ENCODE measurements at regions not wholly inside any gene's neighbourhood (a gene's known extent, or its start where the extent isn't known, plus 50 kb on each side); places are given as distances from the start of the nearest gene placed in this dataset.

- TF ChIP-seq CTCF (IDR thresholded peaks at IDR 0.05; ENCODE audit: low read depth, low read length), result no peak
- no peak for DNase-seq (ENCODE audit: low read depth, low spot score)
- no peak overlapping the region for H3K4me3 ChIP-seq (ENCODE audit: low read depth, low read length)
- in situ Hi-C loops (cut with HindIII; ENCODE audit: low sequenced_read_pairs), result no loop called here
Observed at GRCh38 chrX:139237141-139237540, 293.4 kb upstream of the F9 start.

- H3K4me3 ChIP-seq (ENCODE audit: low read depth, low read length), result no peak overlapping the region
- no peak for DNase-seq (ENCODE audit: low read depth, low spot score)
- in situ Hi-C loops (cut with HindIII; ENCODE audit: low sequenced_read_pairs), result no loop called here
- TF ChIP-seq CTCF (IDR thresholded peaks at IDR 0.05; ENCODE audit: low read depth, low read length), result no peak
Observed at GRCh38 chrX:139234898-139235297, 295.6 kb upstream of the F9 start.

GRCh38 chrX:139224953-139225665 lies 305.4 kb upstream of the F9 start:
- peak; percentile 1 for DNase-seq (ENCODE audit: low read depth, low spot score)
- no peak overlapping the region for H3K4me3 ChIP-seq (ENCODE audit: low read depth, low read length)
- no peak for TF ChIP-seq CTCF (IDR thresholded peaks at IDR 0.05; ENCODE audit: low read depth, low read length)
- in situ Hi-C loops (cut with HindIII; ENCODE audit: low sequenced_read_pairs), result no loop called here

- DNase-seq (ENCODE audit: low read depth, low spot score), result no peak
- no peak for TF ChIP-seq CTCF (IDR thresholded peaks at IDR 0.05; ENCODE audit: low read depth, low read length)
- in situ Hi-C loops (cut with HindIII; ENCODE audit: low sequenced_read_pairs), result no loop called here
- no peak overlapping the region for H3K4me3 ChIP-seq (ENCODE audit: low read depth, low read length)
Observed at GRCh38 chrX:139222511-139223200, 307.9 kb upstream of the F9 start.

- no peak overlapping the region for H3K4me3 ChIP-seq (ENCODE audit: low read depth, low read length)
- no peak for TF ChIP-seq CTCF (IDR thresholded peaks at IDR 0.05; ENCODE audit: low read depth, low read length)
- in situ Hi-C loops (cut with HindIII; ENCODE audit: low sequenced_read_pairs), result no loop called here
- DNase-seq (ENCODE audit: low read depth, low spot score), result no peak
Observed at GRCh38 chrX:139213241-139213709, 317.3 kb upstream of the F9 start.

- DNase-seq (ENCODE audit: low read depth, low spot score), result no peak
- no peak for TF ChIP-seq CTCF (IDR thresholded peaks at IDR 0.05; ENCODE audit: low read depth, low read length)
- in situ Hi-C loops (cut with HindIII; ENCODE audit: low sequenced_read_pairs), result no loop called here
- H3K4me3 ChIP-seq (ENCODE audit: low read depth, low read length), result no peak overlapping the region
Observed at GRCh38 chrX:139211568-139212182, 318.9 kb upstream of the F9 start.

Data from astrocyte of the spinal cord (primary cell).